RWPE2 (cell line): ENCODE measurements at regions not wholly inside any gene's neighbourhood (a gene's known extent, or its start where the extent isn't known, plus 50 kb on each side); places are given as distances from the start of the nearest gene placed in this dataset.

Experiments
- ATAC-seq: fragments of 200-7000 bp; cut with Tn5 transposase; 3 replicates; pipeline ENCODE4 v1.9.1; 2021; ENCODE audit warnings: low read depth
- DNase-seq: peaks from one replicate; pipeline ENCODE4 v3.0.0-alpha.2; 2020; ENCODE audit warnings: low spot score
- H3K27ac ChIP-seq: fragments of 450-650 bp; 2 replicates; pipeline ENCODE4 v1.5.1; 2017; ENCODE audit warnings: mild to moderate bottlenecking; ENCODE audit not compliant: poor library complexity, severe bottlenecking
- H3K27me3 ChIP-seq: fragments of 250-450 bp; sonication (Bioruptor Pico); 2 replicates; pipeline ENCODE4 v1.5.1; 2021; ENCODE audit warnings: mild to moderate bottlenecking, moderate library complexity; ENCODE audit not compliant: insufficient read depth, poor library complexity, severe bottlenecking
- H3K36me3 ChIP-seq: fragments of 250-450 bp; sonication (Bioruptor Pico); 2 replicates; pipeline ENCODE4 v1.5.1; 2020; ENCODE audit warnings: low read depth, mild to moderate bottlenecking, moderate library complexity
- H3K4me1 ChIP-seq: fragments of 250-450 bp; sonication (Bioruptor Pico); 2 replicates; pipeline ENCODE4 v1.5.1; 2021; ENCODE audit warnings: mild to moderate bottlenecking, moderate library complexity; ENCODE audit not compliant: insufficient read depth, poor library complexity, severe bottlenecking
- H3K4me3 ChIP-seq: fragments of 250-450 bp; sonication (Bioruptor Pico); 2 replicates; pipeline ENCODE4 v1.5.1; 2021; ENCODE audit warnings: mild to moderate bottlenecking, moderate library complexity; ENCODE audit not compliant: severe bottlenecking
- H3K9me3 ChIP-seq: fragments of 250-450 bp; sonication (Bioruptor Pico); 2 replicates; pipeline ENCODE4 v1.5.1; 2021; ENCODE audit warnings: mild to moderate bottlenecking, moderate library complexity; ENCODE audit not compliant: severe bottlenecking
- CTCF ChIP-seq: fragments of 450-650 bp; IDR thresholded peaks from one replicate; pipeline ENCODE4 v1.5.1; 2017; ENCODE audit warnings: mild to moderate bottlenecking, moderate library complexity; ENCODE audit not compliant: poor library complexity, severe bottlenecking

GRCh38 chr11:71145368-71145767 lies 107.0 kb downstream of the SHANK2 start:
- Histone ChIP-seq H3K9me3 (no peaks in the 10 kb centered on the region), H3K27me3 (no peaks in the 10 kb centered on the region), H3K27ac (no peak overlapping the region), H3K4me1 (peaks cover 5% of the 10 kb centered on the region), H3K4me3 (no peak overlapping the region), H3K36me3 (no peaks in the 10 kb centered on the region)
- ATAC-seq = no peak
- no peak for DNase-seq
- TF ChIP-seq CTCF = no peak

GRCh38 chr11:71144736-71145135 lies 107.6 kb downstream of the SHANK2 start:
- Histone ChIP-seq H3K27ac (no peak overlapping the region), H3K4me3 (no peak overlapping the region), H3K36me3 (no peaks in the 10 kb centered on the region), H3K9me3 (no peaks in the 10 kb centered on the region), H3K27me3 (no peaks in the 10 kb centered on the region), H3K4me1 (peaks cover 5% of the 10 kb centered on the region)
- DNase-seq (no peak), ATAC-seq (no peak)
- no peak for TF ChIP-seq CTCF

GRCh38 chr11:71144010-71144409 lies 108.4 kb downstream of the SHANK2 start:
- Histone ChIP-seq H3K27me3 (no peaks in the 10 kb centered on the region), H3K27ac (no peak overlapping the region), H3K9me3 (no peaks in the 10 kb centered on the region), H3K36me3 (no peaks in the 10 kb centered on the region), H3K4me1 (peaks cover 5% of the 10 kb centered on the region), H3K4me3 (no peak overlapping the region)
- no peak for ATAC-seq
- no peak for TF ChIP-seq CTCF
- no peak for DNase-seq

GRCh38 chr11:71140206-71140919 lies 112.0 kb downstream of the SHANK2 start:
- no peak for TF ChIP-seq CTCF
- Histone ChIP-seq H3K27me3 (no peaks in the 10 kb centered on the region), H3K4me3 (no peak overlapping the region), H3K36me3 (no peaks in the 10 kb centered on the region), H3K4me1 (peaks cover 5% of the 10 kb centered on the region), H3K27ac (no peak overlapping the region), H3K9me3 (no peaks in the 10 kb centered on the region)
- ATAC-seq (no peak), DNase-seq (no peak)

- Histone ChIP-seq H3K36me3 (no peaks in the 10 kb centered on the region), H3K9me3 (no peaks in the 10 kb centered on the region), H3K4me3 (no peak overlapping the region), H3K27ac (no peak overlapping the region), H3K4me1 (peaks cover 1% of the 10 kb centered on the region), H3K27me3 (no peaks in the 10 kb centered on the region)
- no peak for DNase-seq
- no peak for ATAC-seq
- no peak for TF ChIP-seq CTCF
Measured at GRCh38 chr11:71139516-71140205, 112.7 kb downstream of the SHANK2 start.
